C4-2B (cell line): ENCODE measurements at regions not wholly inside any gene's neighbourhood (a gene's known extent, or its start where the extent isn't known, plus 50 kb on each side); places are given as distances from the start of the nearest gene placed in this dataset.

ENCODE experiments used
- ZFX ChIP-seq: fragments of 450-650 bp; IDR thresholded peaks from 2 replicates; pipeline ENCODE4 v1.6.1; 2017
- TF ChIP-seq, protein P1 (sequence below): fragments of 450-650 bp; conservative IDR thresholded peaks from 2 replicates; pipeline ENCODE4 v1.5.1; 2017; ENCODE audit warnings: mild to moderate bottlenecking

DNA sequence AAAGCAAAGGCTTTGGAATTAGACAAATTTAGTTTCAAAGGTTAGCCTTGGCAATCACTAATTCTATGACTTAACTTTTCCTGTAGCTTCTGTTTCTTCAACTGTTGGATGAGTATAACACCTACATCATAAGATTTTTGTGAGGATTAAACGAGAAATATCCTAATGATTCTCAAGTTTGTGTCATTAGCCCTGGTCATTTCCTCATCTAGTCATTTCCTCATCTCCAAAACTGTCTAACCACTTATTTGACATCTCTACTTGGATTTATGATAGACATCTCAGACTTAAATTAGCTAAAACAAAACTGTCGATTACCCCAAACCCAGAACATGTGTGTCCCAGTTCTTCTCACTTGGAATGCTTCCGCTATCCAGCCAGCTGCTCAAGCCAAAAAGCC is 80.2 kb upstream of the CHODL start:
- TF ChIP-seq, protein P1, sequence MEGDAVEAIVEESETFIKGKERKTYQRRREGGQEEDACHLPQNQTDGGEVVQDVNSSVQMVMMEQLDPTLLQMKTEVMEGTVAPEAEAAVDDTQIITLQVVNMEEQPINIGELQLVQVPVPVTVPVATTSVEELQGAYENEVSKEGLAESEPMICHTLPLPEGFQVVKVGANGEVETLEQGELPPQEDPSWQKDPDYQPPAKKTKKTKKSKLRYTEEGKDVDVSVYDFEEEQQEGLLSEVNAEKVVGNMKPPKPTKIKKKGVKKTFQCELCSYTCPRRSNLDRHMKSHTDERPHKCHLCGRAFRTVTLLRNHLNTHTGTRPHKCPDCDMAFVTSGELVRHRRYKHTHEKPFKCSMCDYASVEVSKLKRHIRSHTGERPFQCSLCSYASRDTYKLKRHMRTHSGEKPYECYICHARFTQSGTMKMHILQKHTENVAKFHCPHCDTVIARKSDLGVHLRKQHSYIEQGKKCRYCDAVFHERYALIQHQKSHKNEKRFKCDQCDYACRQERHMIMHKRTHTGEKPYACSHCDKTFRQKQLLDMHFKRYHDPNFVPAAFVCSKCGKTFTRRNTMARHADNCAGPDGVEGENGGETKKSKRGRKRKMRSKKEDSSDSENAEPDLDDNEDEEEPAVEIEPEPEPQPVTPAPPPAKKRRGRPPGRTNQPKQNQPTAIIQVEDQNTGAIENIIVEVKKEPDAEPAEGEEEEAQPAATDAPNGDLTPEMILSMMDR: no peak
- no peak for TF ChIP-seq ZFX
